K562 (cell line): ENCODE measurements at regions not wholly inside any gene's neighbourhood (a gene's known extent, or its start where the extent isn't known, plus 50 kb on each side); places are given as distances from the start of the nearest gene placed in this dataset.

Experiments
- ATAC-seq: fragments of 200-7000 bp; cut with Tn5 transposase; 3 replicates; pipeline ENCODE4 v1.9.1; 2020; ENCODE audit warnings: moderate library complexity
- BruUV-seq: library from RNA; stranded (reverse); fragments of 400-500 nt; replicated peaks from 2 replicates; lab custom pipeline; 2021; lab: Mats Ljungman, UMichigan
- CTCF ChIA-PET: fragments of 300-600 bp; formaldehyde crosslinking; extraction: SDS; loops from one replicate; lab custom pipeline; 2021; ENCODE audit warnings: low intra/inter-chr PET ratio; lab: Yijun Ruan, JAX
- POLR2A ChIA-PET: fragments of 300-600, 350-650 bp; sonication (Branson Sonifier 250); formaldehyde crosslinking; extraction: SDS; loops from one replicate; lab custom pipeline; 2021; ENCODE audit warnings: antibody characterized with exemption, inconsistent platforms; lab: Yijun Ruan, JAX
- DNase-seq, 4 experiments: peaks; one replicate each; pipeline versions ENCODE4 v3.0.0 to v3.0.0-alpha.2; 2011 to 2018; ENCODE audit warnings: low spot score in 3 of 4, mixed read lengths in 3 of 4; ENCODE audit errors: extremely low read depth in 1 of 4
- FAIRE-seq: peaks from 2 replicates; lab custom pipeline; 2011; peaks lifted over from hg19 to GRCh38; lab: Jason Lieb, UNC
- H2AFZ ChIP-seq: 2 replicates; pipeline ENCODE4 v1.6.0; 2011; ENCODE audit warnings: low read depth, low read length, control low read depth, inconsistent platforms
- H3K27ac ChIP-seq: fragments of 200-600 bp; 3 replicates; pipeline ENCODE4 v1.8.0; 2011; ENCODE audit warnings: low read depth, mild to moderate bottlenecking, control low read depth, inconsistent platforms, low read length, moderate library complexity, mixed read lengths; ENCODE audit errors: extremely low read depth
- H3K27me3 ChIP-seq, 2 experiments: fragments of 300-600 bp in 1 of 2; 2 replicates in 1 of 2; 3 replicates in 1 of 2; pipeline versions ENCODE4 v1.6.0 to v1.8.0; 2011; ENCODE audit warnings: inconsistent platforms in 2 of 2, low read length in 2 of 2, mild to moderate bottlenecking in 1 of 2, mixed read lengths in 1 of 2, moderate library complexity in 1 of 2; ENCODE audit not compliant: control insufficient read depth in 2 of 2, insufficient read depth in 2 of 2
- H3K36me3 ChIP-seq: fragments of 300-600 bp; 3 replicates; pipeline ENCODE4 v1.8.0; 2011; ENCODE audit warnings: mild to moderate bottlenecking, low read length, inconsistent platforms; ENCODE audit not compliant: control insufficient read depth, insufficient read depth
- H3K4me1 ChIP-seq, 2 experiments: fragments of 200-600 bp in 1 of 2; replicated peaks in 1 of 2; 2 replicates in 1 of 2; 3 replicates in 1 of 2; pipeline versions ENCODE4 v1.5.1 to v1.8.0; 2011; ENCODE audit warnings: inconsistent platforms in 2 of 2, low read length in 2 of 2, mild to moderate bottlenecking in 1 of 2, mixed read lengths in 1 of 2, moderate library complexity in 1 of 2; ENCODE audit not compliant: control insufficient read depth in 2 of 2, insufficient read depth in 2 of 2
- H3K4me2 ChIP-seq: 2 replicates; pipeline ENCODE4 v1.6.1; 2011; ENCODE audit warnings: low read length, control low read depth, inconsistent platforms, mixed read lengths; ENCODE audit not compliant: insufficient read depth
- H3K4me3 ChIP-seq: fragments of 200-600 bp; sonication (generic), shearing (Covaris generic); 2 replicates; pipeline ENCODE4 v1.5.1; 2016; ENCODE audit warnings: control low read depth, inconsistent platforms
- H3K79me2 ChIP-seq: fragments of 200-600 bp; 3 replicates; pipeline ENCODE4 v1.8.0; 2011; ENCODE audit warnings: low read length, inconsistent platforms; ENCODE audit not compliant: control insufficient read depth, insufficient read depth
- H3K9ac ChIP-seq, 2 experiments: 2 replicates each; pipeline versions ENCODE4 v1.6.0 to v1.6.1; 2011; ENCODE audit warnings: low read depth in 2 of 2, low read length in 2 of 2, control low read depth in 1 of 2, inconsistent platforms in 1 of 2, mild to moderate bottlenecking in 1 of 2, mixed read lengths in 1 of 2; ENCODE audit not compliant: insufficient read depth in 1 of 2
- H3K9me1 ChIP-seq: one replicate; pipeline ENCODE4 v1.6.0; 2011; ENCODE audit warnings: inconsistent platforms, mild to moderate bottlenecking, low read length, moderate library complexity; ENCODE audit not compliant: control insufficient read depth, insufficient read depth
- H3K9me3 ChIP-seq: replicated peaks from 2 replicates; pipeline ENCODE4 v1.5.1; 2011; ENCODE audit warnings: low read depth, low read length, inconsistent platforms; ENCODE audit not compliant: control insufficient read depth, insufficient read depth
- H4K20me1 ChIP-seq: replicated peaks from 2 replicates; pipeline ENCODE4 v1.6.1; 2011; ENCODE audit warnings: low read length, inconsistent platforms, mixed read lengths; ENCODE audit not compliant: control insufficient read depth, insufficient read depth
- ADNP ChIP-seq: fragments of 200-800 bp; sonication (Bioruptor generic); IDR thresholded peaks from 2 replicates; pipeline ENCODE4 v1.6.1; 2016; ENCODE audit warnings: missing genetic modification characterization, missing compliant biosample characterization
- ATF7 ChIP-seq: fragments of 450-650 bp; IDR thresholded peaks from 2 replicates; pipeline ENCODE4 v1.7.1; 2014; ENCODE audit warnings: mild to moderate bottlenecking, moderate library complexity
- CTBP1 ChIP-seq: fragments of 450-650 bp; IDR thresholded peaks from 2 replicates; pipeline ENCODE4 v1.6.1; 2016; ENCODE audit warnings: borderline replicate concordance
- DIDO1 ChIP-seq: fragments of 450-650 bp; IDR thresholded peaks from 2 replicates; pipeline ENCODE4 v1.6.1; 2016; ENCODE audit warnings: low read depth, missing biosample characterization, missing genetic modification characterization
- EHMT2 ChIP-seq: fragments of 450-650 bp; IDR thresholded peaks from 2 replicates; pipeline ENCODE4 v1.6.1; 2018; ENCODE audit warnings: antibody characterized with exemption
- FOXA1 ChIP-seq: fragments of 450-650 bp; IDR thresholded peaks from 2 replicates; pipeline ENCODE4 v1.6.1; 2016; ENCODE audit warnings: mild to moderate bottlenecking, borderline replicate concordance
- HNRNPLL ChIP-seq: fragments of 200-400 bp; formaldehyde crosslinking; IDR thresholded peaks from 2 replicates; pipeline ENCODE4 v1.6.1; 2017; ENCODE audit warnings: low read length, low read depth, mild to moderate bottlenecking; ENCODE audit not compliant: poor library complexity, severe bottlenecking
- MTA1 ChIP-seq: fragments of 450-650 bp; IDR thresholded peaks from 2 replicates; pipeline ENCODE4 v1.6.1; 2017; ENCODE audit warnings: borderline replicate concordance
- NELFE ChIP-seq: IDR thresholded peaks from 2 replicates; pipeline ENCODE4 v1.6.1; 2011; ENCODE audit warnings: mild to moderate bottlenecking; ENCODE audit not compliant: insufficient read depth, insufficient read length
- NFIC ChIP-seq: fragments of 450-650 bp; IDR thresholded peaks from 2 replicates; pipeline ENCODE4 v1.6.1; 2017; ENCODE audit warnings: mild to moderate bottlenecking, inconsistent platforms
- NR2C2 ChIP-seq, 2 experiments: fragments of 200-800 bp in 1 of 2; sonication (Bioruptor generic) in 1 of 2; sonication (generic) in 1 of 2; formaldehyde crosslinking in 1 of 2; IDR thresholded peaks; 2 replicates each; pipeline versions ENCODE4 v1.6.1 to v1.8.0; 2016 to 2022; ENCODE audit warnings: mild to moderate bottlenecking in 1 of 2, missing compliant biosample characterization in 1 of 2, missing genetic modification characterization in 1 of 2, missing genetic modification reagents in 1 of 2
- RAD21 ChIP-seq, 2 experiments: fragments of 250-450 bp in 1 of 2; fragments of 450-650 bp in 1 of 2; sonication (Bioruptor Pico) in 1 of 2; formaldehyde crosslinking in 1 of 2; IDR thresholded peaks in 1 of 2; conservative IDR thresholded peaks in 1 of 2; 2 replicates each; pipeline versions ENCODE4 v1.4.0 to v1.8.0; 2020 to 2022; ENCODE audit warnings: mild to moderate bottlenecking in 2 of 2, moderate library complexity in 1 of 2
- SNIP1 ChIP-seq: fragments of 450-650 bp; IDR thresholded peaks from 2 replicates; pipeline ENCODE4 v1.7.1; 2017; ENCODE audit warnings: low read depth, mild to moderate bottlenecking
- SRF ChIP-seq, 2 experiments: fragments of 250-450, 450-650 bp in 1 of 2; sonication (Bioruptor Pico) in 1 of 2; sonication (generic) in 1 of 2; formaldehyde crosslinking; IDR thresholded peaks; 2 replicates each; pipeline versions ENCODE4 v1.5.0 to v1.5.1; 2020 to 2022; ENCODE audit warnings: mild to moderate bottlenecking in 1 of 2, missing genetic modification reagents in 1 of 2
- ZBTB5 ChIP-seq: fragments of 450-650 bp; IDR thresholded peaks from 2 replicates; pipeline ENCODE4 v1.6.1; 2017; ENCODE audit warnings: antibody characterized with exemption
- ZKSCAN3 ChIP-seq: fragments of 250-450 bp; sonication (Bioruptor Pico); IDR thresholded peaks from 2 replicates; pipeline ENCODE4 v1.4.0; 2020
- ZNF133 ChIP-seq: fragments of 250-450 bp; sonication (Bioruptor Pico); IDR thresholded peaks from 2 replicates; pipeline ENCODE4 v1.4.0; 2020; ENCODE audit warnings: mild to moderate bottlenecking
- ZNF140 ChIP-seq: fragments of 250-450 bp; sonication (Bioruptor Pico); IDR thresholded peaks from 2 replicates; pipeline ENCODE4 v1.8.0; 2021; ENCODE audit warnings: moderate library complexity, mild to moderate bottlenecking, inconsistent platforms
- ZNF24 ChIP-seq: fragments of 450-650 bp; IDR thresholded peaks from 2 replicates; pipeline ENCODE4 v1.6.1; 2016
- ZNF263 ChIP-seq: sonication (generic); formaldehyde crosslinking; IDR thresholded peaks from 2 replicates; pipeline ENCODE4 v1.8.0; 2022; ENCODE audit warnings: mild to moderate bottlenecking, missing genetic modification reagents, borderline replicate concordance
- ZNF3 ChIP-seq: fragments of 250-450 bp; sonication (Bioruptor Pico); IDR thresholded peaks from 2 replicates; pipeline ENCODE4 v1.5.0; 2021; ENCODE audit warnings: mild to moderate bottlenecking, moderate library complexity
- ZNF324 ChIP-seq: fragments of 250-450 bp; sonication (Bioruptor Pico); IDR thresholded peaks from 2 replicates; pipeline ENCODE4 v1.4.0; 2020; ENCODE audit warnings: mild to moderate bottlenecking
- WGBS: fragments of 100-300 bp; shearing (Covaris generic); methylation state at CpG from one replicate; pipeline ENCODE4 v1.1.6; 2016; ENCODE audit warnings: low coverage, mixed read lengths; ENCODE audit not compliant: insufficient coverage; ENCODE audit errors: missing lambda C conversion rate; 5-methylcytosine and 5-hydroxymethylcytosine counted together
- in situ Hi-C: fragments of 300-500 bp; cut with MboI; formaldehyde crosslinking; loops from 4 replicates; pipeline ENCODE4 v1.15.0; 2018; ENCODE audit warnings: inconsistent platforms, mixed read lengths
- intact Hi-C: fragments of 100-400 bp; cut with micrococcal nuclease; formaldehyde crosslinking; loops from 2 replicates; pipeline ENCODE4 v1.14.2; 2022
- TF ChIP-seq, protein P1 (sequence below): fragments of 450-650 bp; formaldehyde crosslinking; IDR thresholded peaks from 2 replicates; pipeline ENCODE4 v1.4.0; 2022; ENCODE audit warnings: missing genetic modification characterization

DNA sequence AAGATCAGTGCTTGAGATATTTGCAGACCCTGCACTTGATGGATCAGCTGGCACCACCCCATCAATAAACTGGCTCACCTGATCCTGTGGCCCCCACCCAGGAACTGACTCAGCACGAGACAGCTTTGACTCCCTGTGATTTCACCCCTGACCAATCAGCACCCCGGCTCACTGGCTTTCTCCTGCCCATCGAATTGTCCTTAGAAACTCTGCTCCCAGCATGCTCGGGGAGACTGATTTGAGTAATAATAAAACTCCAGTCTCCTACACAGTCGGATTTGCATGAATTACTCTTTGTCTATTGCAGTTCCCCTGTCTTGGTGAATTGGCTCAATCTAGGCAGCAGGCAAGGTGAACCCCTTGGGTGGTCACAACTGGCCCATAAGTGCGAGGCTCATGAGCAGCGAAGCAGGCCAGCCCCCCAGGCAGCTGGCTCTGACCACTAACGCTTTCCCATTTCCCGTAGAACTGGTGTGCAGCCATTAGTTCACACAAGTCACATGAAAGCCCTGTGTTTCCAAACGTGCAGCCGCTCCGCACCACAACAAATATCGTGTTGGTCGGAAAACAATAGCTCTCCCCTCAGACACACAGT lies 79.6 kb downstream of the RSPH3 start:
- no peak for DNase-seq
- Histone ChIP-seq H3K79me2 (no peaks in the 10 kb centered on the region), H3K36me3 (no peaks in the 10 kb centered on the region), H3K4me1 (peaks cover 8 to 18% of the 10 kb centered on the region in 2 experiments), H3K4me2 (no peak overlapping the region), H3K27me3 (no peaks in the 10 kb centered on the region), H3K4me3 (no peak overlapping the region), H3K27ac (no peak overlapping the region), H3K9ac (no peak overlapping the region), H4K20me1 (no peaks in the 10 kb centered on the region), H2AFZ (no peak overlapping the region), H3K9me3 (no peaks in the 10 kb centered on the region), H3K9me1 (no peaks in the 10 kb centered on the region)
- no TSS peak for BruUV-seq
- ATAC-seq: peak; percentile 24; the same call in 1 of the 3 replicates
- ChIA-PET POLR2A (interaction anchor here (1.2 kb wide), 1 partner anchor 8 kb away, joined by 4 read pairs; no protein-coding TSS in a partner anchor), CTCF (no interaction called here)
- in situ Hi-C loops: no loop called here
- no peak for FAIRE-seq
- intact Hi-C loops: loop anchor here (5.0 kb wide), 1 partner anchor 48 kb away; no protein-coding TSS in a partner anchor
- WGBS: 52% methylated on average over 14 of the region's 14 CpGs
- TF ChIP-seq ZNF263 (CRISPR knock-in tag): no peak
- no peak for TF ChIP-seq ZNF3 (CRISPR knock-in tag)
- TF ChIP-seq NR2C2 (CRISPR knock-in tag; IDR thresholded peaks at IDR 0.05): no peak
- no peak for TF ChIP-seq NR2C2 (tag; IDR thresholded peaks at IDR 0.05)
- TF ChIP-seq DIDO1 (tag): no peak
- TF ChIP-seq ADNP (tag): no peak
- TF ChIP-seq ZNF140 (CRISPR knock-in tag): no peak
- no peak for TF ChIP-seq SNIP1
- no peak for TF ChIP-seq ZNF324
- no peak for TF ChIP-seq NFIC
- no peak for TF ChIP-seq RAD21 (CRISPR knock-in tag; conservative IDR thresholded peaks at IDR 0.05 in 1 of 2, IDR thresholded peaks at IDR 0.05 in 1 of 2)
- no peak for TF ChIP-seq ATF7
- 0 out of 2 replicates have a peak, but pooled peaks have one; percentile 30 for TF ChIP-seq ZBTB5
- TF ChIP-seq, protein P1, sequence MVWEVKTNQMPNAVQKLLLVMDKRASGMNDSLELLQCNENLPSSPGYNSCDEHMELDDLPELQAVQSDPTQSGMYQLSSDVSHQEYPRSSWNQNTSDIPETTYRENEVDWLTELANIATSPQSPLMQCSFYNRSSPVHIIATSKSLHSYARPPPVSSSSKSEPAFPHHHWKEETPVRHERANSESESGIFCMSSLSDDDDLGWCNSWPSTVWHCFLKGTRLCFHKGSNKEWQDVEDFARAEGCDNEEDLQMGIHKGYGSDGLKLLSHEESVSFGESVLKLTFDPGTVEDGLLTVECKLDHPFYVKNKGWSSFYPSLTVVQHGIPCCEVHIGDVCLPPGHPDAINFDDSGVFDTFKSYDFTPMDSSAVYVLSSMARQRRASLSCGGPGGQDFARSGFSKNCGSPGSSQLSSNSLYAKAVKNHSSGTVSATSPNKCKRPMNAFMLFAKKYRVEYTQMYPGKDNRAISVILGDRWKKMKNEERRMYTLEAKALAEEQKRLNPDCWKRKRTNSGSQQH (CRISPR knock-in tag): no peak
- TF ChIP-seq SRF (CRISPR knock-in tag; IDR thresholded peaks at IDR 0.05): no peak
- no peak for TF ChIP-seq ZNF24
- peak; percentile 13; the same call in 1 of the 2 replicates for TF ChIP-seq CTBP1
- TF ChIP-seq EHMT2: no peak
- TF ChIP-seq HNRNPLL: no peak
- TF ChIP-seq ZNF133 (CRISPR knock-in tag): no peak
- TF ChIP-seq ZKSCAN3: no peak
- TF ChIP-seq NELFE: no peak
- no peak for TF ChIP-seq MTA1
- no peak for TF ChIP-seq FOXA1
